ENCODE measurements at regions not wholly inside any gene's neighbourhood (a gene's known extent, or its start where the extent isn't known, plus 50 kb on each side); places are given as distances from the start of the nearest gene placed in this dataset.
A peak's percentile ranks its signal among the peaks of the same experiment; 100 is the strongest.
"Not testable (repeated sequence)": the region's sequence is repeated elsewhere in the genome, so short reads cannot be mapped to it uniquely, and the experiment has no call there.

DNA sequence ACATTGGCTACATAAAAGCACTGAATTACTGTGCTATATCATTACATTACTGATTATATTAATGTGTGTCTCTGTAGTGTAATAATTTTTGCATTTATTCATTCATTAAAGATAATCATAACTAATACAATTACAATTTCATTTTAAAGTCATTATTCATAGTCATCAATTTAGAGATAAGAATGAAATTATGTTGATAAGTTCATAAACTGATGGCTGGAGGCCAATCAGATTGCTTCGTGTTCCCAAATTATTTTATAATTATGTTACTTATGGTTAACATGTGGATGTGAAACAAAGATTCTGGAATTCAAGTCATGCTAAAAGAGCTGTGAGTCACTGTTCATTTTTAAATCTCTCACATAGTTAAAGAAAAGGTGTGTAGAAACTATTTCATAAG lies 223.4 kb upstream of the HAND2 start:
- DNase-seq, result no peak

DNA sequence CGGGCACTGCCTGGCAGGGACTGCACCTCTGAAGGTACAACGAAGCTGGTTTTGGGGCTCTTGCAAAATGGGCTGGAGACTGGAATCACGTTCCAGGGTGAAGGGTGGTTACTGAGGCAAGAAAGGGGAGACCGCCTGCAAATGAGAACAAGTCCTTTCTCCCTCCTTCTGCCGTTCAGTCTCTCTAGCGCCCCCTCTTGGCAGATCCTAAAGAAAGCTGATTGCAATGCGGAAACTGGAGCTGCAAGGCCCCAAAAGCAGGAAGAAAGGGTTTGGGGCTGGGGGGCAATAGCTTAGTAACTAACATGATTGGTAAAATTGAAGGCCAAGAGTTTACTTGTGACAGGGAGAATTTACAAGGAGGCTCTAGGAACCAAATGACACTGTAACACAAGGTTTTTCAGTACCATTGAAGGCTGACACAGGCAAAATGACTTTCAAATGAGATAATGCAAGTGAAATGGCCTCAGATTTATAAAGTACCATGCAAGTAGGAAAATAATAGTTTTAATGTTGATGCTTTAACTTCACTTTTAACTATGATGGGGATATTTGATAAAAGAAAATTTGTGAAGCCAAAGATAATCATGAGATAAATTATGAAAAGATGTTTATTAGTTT lies 222.7 kb upstream of the HAND2 start:
- DNase-seq, result no peak

DNA sequence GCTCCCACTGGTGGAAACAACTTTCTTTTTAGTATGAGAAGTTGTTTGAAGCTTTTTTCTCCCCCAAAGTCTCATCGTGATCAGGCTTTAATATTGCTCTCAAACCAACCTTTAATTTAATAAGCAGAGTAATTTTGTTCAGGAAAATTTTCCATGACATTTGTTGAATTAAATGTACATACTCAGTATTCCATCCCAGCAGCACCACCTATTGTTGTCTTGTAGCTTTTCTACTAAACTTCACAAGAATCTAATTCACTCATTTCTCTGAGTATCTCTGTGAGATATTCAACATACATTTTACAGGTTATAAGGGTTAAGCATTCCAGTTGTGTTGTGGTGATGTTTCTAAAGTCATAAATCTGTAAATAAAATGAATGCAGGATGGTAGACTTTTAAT lies 218.3 kb upstream of the HAND2 start:
- no peak for DNase-seq

DNA sequence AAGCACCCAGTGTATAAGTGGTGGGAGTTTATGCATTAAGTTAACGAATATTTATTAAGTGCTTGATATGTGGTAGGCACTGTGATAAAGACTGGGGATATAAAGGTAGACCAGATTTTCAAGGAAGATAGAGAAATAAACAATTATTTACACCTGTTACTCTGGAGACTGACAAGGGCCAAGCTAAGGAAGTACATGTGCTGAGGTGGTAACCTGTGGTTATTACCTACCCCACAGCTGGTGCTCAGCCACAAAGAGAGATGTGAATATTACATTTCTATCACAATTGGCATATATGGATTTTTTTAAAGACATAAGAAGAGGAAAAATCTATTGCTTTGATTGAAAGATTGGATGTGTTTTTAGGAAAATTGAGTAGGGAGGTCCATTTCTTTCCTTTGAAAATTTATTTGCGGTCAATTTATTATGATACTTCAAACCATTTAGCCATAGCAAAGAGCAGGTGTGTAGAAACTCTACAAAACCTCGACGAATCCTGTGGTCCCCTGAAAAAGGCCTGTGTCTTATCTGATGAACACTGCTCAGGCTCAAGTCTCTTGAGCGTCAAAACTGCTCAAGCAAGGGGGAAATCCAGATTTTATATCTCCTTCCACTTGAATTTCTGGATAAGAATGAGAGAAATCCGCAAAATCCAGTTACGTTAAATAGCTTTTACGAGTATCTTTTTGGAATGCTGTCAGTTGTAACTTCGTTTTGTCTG lies 217.7 kb upstream of the HAND2 start:
- DNase-seq, result no peak

DNA sequence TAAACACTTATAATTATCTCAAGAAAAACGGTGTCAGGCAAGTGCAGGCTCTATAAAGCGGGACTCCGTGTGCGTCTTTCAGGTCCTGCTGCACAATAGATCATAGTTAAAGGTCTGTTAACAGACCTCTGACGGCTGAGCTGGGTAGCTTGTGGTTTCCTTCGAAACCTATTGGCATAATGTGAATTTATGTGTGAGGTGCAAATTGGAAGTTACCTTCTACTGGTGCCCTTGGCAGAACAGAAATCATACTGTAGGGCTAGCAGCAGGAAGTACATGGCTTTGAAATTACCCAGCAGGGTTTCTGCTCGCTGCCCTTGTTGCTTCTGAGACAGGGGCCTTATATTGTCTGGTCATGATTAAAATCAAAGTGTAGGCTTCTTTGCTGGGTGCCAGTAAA lies 216.4 kb upstream of the HAND2 start:
- peak in 1 of 2 experiments; percentile 9 for DNase-seq

DNA sequence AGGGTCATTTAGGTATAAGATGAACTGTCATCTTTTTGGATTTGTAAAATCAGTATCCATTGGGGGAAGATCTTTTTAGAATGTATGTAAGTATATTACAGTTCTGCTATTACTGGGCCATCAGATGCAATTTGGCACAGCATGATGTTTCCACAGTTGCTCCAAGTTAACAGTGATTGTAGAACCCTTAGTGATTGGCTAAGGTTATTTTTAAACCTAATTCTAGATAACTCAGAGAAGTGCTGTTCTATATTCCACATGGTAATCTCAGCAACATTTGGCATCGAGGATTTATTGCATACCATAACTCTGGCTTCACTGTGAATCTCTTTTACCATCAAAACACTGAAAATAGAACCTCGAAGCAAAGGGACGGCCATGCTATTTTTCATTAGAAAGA lies 215.7 kb upstream of the HAND2 start:
- DNase-seq, result no peak

DNA sequence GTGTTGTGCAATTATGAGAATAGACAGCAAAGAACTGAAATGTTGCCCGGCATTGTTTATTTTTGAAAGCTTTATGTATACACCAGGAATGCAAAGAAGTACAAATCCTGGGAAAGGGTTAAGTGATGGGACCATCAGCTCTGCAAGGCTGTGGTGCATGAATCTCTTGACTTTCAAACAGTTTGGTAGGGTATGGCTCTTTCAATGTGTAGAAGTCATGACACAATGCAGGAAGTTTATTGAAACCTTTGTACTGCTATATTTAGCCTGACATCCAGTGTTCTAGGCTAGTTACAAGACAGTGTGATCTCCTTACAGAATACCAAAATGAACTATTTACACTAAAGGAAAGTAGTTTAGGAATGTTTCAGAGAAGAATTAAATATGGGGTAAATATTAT lies 206.8 kb upstream of the HAND2 start:
- DNase-seq, result no peak

DNA sequence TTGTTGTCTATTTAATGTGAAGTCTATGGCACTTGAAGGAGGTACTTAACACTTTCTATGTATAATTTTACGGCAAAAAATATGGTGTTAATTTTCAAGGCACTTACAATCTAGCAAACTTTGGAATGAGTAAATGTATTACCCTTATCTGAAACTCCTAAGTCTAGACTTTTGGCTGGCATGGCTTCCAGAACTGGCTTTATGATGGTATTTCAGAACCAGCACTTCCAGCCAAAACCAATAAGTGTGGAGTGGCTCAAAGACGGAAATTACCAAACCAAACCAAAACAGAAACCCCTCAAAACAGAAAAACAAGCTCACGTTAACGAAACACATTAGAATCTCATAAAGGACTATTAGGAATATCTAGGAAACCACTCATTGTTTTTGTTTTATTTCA lies 205.6 kb upstream of the HAND2 start:
- DNase-seq, result no peak

DNA sequence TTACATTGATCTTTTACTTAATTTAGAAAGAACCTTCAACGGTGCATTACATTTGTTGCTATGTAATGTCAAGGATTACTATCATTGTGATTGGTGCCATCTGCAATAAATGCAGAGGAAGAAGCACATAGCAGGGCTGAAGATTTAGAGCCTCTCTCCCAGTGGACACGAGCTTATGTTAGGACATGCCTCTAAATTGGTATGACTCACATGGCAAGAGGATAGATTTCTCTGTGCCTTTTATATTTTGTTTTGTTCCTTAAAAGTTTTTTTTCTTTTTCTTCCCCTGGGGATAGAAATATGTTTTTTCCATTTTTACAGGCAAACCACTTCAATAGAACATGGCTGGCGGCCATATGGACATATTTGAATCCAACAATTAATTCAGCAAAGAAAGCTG lies 205.0 kb upstream of the HAND2 start:
- no peak for DNase-seq

DNA sequence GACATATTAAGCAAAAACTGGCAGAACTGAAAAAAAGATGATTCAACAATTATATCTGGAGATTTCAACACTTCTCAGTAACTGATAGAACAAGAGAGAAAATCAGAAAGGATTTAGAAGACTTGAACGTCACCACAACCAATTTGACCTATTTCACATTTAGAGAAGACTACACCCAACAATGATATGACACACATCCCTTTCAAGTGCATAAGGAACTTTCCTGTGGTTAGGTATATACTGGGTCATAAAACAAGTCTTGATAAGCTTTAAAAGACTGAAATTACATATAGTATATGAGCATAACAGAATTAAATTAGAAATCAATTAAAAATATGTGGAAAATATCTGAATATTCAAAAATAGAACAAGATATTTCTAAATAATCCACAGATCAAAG lies 201.2 kb upstream of the HAND2 start:
- DNase-seq, result no peak

DNA sequence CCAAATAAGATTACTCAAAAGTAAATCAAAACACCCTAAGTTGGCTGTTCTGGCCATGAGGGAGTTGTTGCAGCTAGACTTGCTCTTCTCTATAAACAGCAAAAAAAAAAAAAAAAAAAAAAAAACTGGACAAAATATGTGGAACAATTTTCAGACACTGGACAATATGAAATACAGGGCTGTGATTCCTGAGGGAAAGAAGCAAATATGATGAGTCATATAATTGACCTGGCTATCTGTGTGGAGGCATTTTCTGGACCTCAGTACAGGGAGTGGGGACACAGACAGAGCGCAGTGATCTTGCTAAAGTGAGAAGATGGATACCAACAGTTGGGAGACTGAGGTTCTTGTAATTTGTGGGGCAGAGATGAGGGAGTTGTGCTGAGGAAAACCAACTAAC lies 192.0 kb upstream of the HAND2 start:
- DNase-seq, result no peak

DNA sequence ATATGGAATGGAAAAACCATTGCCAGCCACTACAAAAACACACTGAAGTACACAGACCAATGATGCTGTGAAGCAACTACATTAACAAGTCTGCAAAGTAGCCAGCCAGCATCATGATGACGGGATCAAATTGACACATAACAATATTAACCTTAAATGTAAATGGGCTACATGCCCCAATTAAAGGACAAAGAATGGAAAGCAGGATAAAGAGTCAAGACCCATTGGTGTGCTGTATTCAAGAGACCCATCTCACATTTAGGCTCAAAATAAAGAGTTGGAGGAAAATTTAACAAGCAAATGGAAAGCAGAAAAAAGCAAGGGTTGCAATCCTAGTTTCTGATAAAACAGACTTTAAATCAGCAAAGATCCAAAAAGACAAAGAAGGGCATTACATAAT lies 188.5 kb upstream of the HAND2 start:
- not testable (repeated sequence) for DNase-seq

DNA sequence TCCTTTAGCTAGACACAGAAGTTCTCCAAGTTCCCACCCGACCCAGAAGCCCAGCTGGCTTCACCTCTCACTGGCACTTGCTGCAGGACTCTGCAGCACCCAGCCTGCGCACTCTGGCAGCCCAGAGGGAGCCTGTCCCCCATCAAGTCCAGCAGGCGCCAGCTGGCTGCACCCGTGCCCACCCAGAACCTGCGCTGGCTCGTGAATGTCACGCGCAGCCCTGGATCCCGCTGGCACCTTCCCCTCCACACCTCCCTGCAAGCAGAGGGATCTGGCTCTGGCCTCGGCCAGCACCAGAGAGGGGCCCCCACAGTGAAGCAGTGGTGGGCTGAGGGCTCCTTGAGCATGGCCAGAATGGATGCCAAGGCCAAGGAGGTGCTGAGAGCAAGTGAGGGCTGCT lies 187.6 kb upstream of the HAND2 start:
- no peak for DNase-seq

DNA sequence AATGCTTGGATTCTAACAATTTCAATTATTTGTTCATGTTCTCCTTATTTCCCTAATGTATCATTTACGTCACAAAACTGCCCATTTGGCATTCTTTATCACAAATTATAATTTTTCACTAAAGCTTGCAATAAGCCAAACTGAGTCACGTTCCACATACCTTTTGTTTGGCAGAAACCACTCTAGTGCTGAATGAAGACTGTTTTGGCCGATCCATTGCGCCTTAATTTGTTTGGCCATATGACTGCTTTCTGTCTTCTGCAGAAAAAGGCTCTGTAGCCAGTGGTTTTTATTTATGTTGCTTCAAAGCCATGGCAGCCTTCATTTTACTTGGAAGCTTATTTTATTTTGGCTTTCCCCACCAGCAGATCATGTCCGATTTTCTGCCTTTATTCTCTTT lies 184.4 kb upstream of the HAND2 start:
- no peak for DNase-seq

DNA sequence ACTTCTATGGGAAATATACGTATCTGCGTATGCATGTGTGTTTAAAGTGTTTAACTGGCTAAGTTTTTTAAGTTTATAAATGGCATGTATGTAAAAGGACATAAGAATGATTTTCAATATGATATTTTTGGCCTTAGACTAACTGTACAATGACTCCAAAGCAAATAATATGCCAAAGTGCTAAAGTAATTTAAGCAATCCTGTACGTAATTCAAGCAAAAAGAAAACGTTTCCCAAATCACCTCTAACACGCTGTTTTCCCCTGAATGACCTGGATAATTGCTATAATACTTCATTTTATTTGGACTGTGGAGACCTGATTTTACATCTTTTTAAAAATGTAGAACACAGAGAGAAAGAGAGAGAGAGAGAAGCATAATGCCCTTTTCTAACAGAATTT lies 183.0 kb upstream of the HAND2 start:
- no peak for DNase-seq

DNA sequence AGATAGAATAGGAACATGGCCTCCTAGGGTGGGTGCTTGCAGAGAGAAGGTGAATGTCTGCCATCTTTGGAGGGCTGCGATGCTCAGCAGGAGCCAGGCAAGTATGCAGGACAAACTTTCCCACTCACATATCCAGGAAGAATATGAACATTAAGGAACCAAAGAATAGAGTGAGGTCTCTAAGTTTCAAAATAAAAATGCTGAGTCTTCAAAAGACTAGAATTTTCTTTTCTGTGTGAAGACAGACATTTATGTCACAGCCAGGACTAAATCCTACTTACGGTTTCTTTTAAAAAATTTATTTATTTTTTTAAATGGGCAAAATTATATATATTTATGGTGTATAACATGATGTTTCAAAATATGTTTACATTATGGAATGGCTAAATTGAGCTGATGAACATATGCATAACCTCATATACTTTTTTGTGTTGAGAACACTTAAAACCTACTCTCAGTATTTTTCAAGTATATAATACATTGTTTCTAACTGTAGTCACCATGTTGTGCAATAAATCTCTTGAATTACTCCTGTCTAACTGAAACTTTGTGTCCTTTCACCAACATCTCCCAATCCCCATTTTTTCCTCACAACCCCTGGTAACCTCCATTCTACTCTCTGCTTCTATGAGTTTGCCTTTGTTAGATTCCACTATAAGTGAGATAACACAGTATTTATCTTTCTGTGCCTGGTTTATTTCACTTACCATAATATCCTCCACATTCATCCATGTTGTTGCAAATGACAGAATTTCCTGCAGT lies 177.8 kb upstream of the HAND2 start:
- DNase-seq, result no peak

DNA sequence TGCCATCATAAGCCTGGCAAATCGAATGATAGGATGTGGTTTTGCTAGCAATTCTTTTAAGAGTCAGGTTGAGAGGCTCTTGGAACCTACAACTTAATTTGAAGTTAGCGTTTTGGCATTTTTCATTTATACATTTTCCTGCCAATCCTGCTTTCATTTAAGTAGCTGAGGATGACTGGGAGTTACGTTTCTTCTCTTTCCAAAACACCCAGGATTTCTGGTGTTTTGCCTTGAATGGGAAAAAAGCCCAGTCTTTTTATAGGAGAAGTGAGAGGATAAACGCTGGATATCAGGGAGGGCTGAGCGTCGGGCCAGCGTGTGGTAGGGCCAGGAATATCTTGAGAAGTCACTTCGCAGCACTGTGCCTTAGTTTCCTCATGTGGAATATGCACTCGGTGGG lies 174.2 kb upstream of the HAND2 start:
- DNase-seq, result no peak

DNA sequence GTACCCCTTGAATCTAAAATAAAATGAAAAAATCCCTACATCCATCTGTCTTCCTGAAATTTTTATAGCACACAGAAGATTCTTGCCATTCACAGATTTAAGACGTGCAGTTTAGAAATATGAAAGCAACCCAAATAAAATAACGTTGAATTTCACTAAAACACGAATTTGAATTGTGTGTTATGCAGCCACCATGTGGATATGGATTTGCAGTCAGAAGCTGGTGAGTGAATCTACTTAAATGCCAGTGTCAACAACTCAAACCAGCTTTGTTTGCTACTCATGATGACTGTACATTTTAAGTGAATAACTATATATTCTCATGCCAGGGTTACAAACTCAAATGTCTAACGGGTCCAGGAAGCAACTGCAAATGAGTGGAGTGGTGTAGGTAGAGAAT lies 173.0 kb upstream of the HAND2 start:
- DNase-seq, result no peak

DNA sequence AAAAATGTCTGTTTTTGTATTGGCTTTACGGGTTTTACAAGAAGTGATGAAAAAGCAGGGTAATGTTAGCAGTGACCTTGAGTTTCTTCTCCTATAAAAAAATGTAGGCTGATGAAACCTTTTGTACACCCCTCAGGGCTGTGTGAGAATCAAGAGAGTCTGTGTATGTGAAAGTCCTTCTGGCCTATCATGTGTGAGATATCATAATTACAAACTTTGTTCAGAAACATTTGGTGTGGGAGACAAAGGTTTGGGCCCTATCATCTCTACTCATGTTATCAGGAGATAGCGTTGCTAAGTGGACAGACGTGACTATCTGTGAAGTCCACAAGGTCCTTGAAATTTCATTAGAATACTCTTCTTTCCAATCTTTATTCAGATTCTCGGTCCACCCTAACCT lies 170.6 kb upstream of the HAND2 start:
- DNase-seq, result no peak

DNA sequence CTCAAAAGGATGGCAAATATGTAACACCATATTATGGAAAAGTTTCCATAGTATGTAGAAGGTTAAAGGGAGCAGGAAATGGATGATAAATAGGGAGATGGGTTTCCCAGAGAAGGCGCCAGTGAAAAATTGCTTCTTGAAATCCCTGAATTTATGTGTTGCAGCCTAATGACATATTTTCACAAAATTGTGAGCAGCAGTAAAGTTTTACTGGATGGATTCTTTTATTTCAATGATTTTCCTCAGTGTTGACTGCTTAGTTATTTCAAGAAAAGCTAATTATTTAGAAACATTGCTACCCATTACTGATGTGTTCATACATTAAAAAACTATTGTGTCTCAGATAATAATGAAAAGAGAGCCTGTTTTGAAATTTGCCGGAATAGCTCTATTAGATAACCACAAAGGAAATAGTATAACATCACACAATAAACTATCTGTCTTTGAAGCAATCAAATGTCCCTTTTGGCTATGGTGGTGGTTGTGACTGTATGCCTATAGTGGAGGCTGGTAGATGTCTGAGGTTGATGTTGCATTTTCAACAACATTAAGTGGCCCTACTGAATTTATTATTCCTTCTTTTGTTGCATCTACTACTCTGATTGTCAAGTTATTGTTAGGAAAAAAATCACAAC lies 169.9 kb upstream of the HAND2 start:
- DNase-seq, result no peak

DNA sequence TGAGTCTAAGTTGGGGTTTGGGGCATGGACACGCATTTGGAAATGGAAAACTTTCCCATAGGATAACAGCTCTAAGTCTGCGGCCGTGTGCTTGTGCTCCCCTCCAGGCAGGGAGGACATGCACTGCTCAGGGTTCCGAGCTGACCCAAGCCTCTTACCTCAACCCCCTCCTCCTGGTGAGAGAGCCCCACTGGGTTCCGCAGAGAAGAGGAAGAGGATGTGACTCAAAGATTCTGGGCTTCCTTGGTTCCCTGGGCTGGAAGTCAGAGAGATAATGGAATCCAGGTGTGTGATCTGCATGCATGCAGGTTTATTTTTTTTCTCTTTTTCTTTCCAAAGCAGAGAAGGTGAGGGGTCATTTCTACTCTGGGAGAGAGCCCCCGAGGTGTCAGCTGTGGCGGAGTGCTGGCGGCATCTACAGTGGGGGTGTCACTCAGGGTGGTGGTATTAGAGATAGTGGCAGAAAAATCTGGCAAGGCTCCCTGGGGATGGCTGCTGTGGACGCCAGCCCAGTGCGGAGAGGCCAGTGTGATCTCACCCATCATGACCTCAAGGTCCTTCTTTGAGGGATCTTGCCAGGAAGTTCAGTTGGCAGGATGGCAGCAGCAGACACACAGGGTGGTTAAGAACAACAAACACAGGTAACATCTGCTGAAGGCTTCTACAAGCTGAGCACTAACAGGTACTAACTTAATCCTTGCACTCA lies 168.7 kb upstream of the HAND2 start:
- no peak for DNase-seq

DNA sequence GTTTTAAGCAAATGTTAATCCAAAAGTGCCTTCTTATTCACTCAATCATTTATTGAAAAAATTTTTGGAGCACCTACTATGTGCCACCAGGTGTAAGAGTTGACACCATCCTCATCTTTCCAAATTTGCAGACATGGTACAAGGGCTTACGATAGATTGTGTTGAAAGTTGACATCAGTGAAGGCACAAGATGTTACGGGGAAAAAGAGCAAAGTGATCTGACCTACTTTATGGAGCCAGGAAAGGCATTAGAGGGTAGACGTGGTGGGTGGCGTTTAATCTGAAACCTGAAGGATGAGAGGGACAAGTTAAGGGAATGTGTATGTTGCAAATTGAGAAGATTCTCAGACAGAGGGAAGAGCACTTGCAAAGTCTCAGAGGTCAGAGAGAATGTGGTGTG lies 167.8 kb upstream of the HAND2 start:
- no peak for DNase-seq

DNA sequence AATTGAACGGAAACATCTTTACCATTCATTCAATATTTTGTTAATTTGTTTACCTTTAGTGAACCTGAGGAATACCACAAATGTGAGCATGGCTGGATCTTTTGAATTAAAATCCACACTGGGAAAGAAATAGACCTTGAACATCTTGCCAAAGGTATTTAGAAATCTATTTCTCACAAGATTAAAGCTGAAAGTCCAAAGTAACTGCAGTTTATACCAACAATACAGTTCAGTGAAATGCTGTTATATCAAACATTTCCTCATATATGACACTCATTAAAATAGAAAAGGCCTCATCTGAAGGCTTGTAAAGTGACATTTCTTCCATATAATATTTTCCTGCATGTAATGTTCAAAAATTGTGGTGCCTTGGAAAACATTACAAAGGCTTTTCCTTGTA lies 166.5 kb upstream of the HAND2 start:
- DNase-seq, result no peak

Measured in NCI-H2081 (cell line).